Neural cell (in vitro differentiated cells): ENCODE measurements at regions not wholly inside any gene's neighbourhood (a gene's known extent, or its start where the extent isn't known, plus 50 kb on each side); places are given as distances from the start of the nearest gene placed in this dataset.

ENCODE experiments used
- H2AFZ ChIP-seq: fragments of 200-600, 300-800 bp; sonication (generic), shearing (Covaris generic); 2 replicates; pipeline ENCODE4 v1.6.0; 2014; ENCODE audit warnings: low read depth, mild to moderate bottlenecking, antibody characterized with exemption, low read length, moderate library complexity
- H3F3A ChIP-seq: fragments of 200-600 bp; shearing (Covaris generic); 2 replicates; pipeline ENCODE4 v1.6.1; 2016; ENCODE audit warnings: mild to moderate bottlenecking, moderate library complexity, mixed read lengths, antibody characterized with exemption, low read length; ENCODE audit not compliant: insufficient read depth, poor library complexity, severe bottlenecking
- H3K27ac ChIP-seq: fragments of 200-600, 300-800 bp; sonication (generic), shearing (Covaris generic); 2 replicates; pipeline ENCODE4 v1.5.1; 2014; ENCODE audit warnings: mild to moderate bottlenecking, low read length, moderate library complexity
- H3K27me3 ChIP-seq: fragments of 300-800, 200-600 bp; sonication (generic), shearing (Covaris generic); 2 replicates; pipeline ENCODE4 v1.6.0; 2014; ENCODE audit warnings: mild to moderate bottlenecking, low read depth, low read length, moderate library complexity; ENCODE audit not compliant: insufficient read depth
- H3K36me3 ChIP-seq: fragments of 300-800, 200-600 bp; sonication (generic), shearing (Covaris generic); 2 replicates; pipeline ENCODE4 v1.5.1; 2014; ENCODE audit warnings: mild to moderate bottlenecking, antibody characterized with exemption, low read length, moderate library complexity; ENCODE audit not compliant: insufficient read depth
- H3K4me2 ChIP-seq: fragments of 300-800, 200-600 bp; sonication (generic), shearing (Covaris generic); 2 replicates; pipeline ENCODE4 v1.6.0; 2014; ENCODE audit warnings: mild to moderate bottlenecking, low read length
- H3K4me3 ChIP-seq: fragments of 300-800, 200-600 bp; sonication (generic), shearing (Covaris generic); 2 replicates; pipeline ENCODE4 v1.5.1; 2014; ENCODE audit warnings: mild to moderate bottlenecking, low read length, moderate library complexity
- H3K79me2 ChIP-seq: fragments of 200-600 bp; shearing (Covaris generic); replicated peaks from 2 replicates; pipeline ENCODE4 v1.6.0; 2014; ENCODE audit warnings: mild to moderate bottlenecking, low read length, moderate library complexity; ENCODE audit not compliant: insufficient read depth
- H3K9ac ChIP-seq: fragments of 300-800, 200-600 bp; sonication (generic), shearing (Covaris generic); 2 replicates; pipeline ENCODE4 v1.6.1; 2016; ENCODE audit warnings: mild to moderate bottlenecking, low read length, mixed read lengths
- H3K9me2 ChIP-seq: fragments of 200-600 bp; shearing (Covaris generic); 2 replicates; pipeline ENCODE4 v1.6.1; 2016; ENCODE audit warnings: mild to moderate bottlenecking, low read length, mixed read lengths; ENCODE audit not compliant: insufficient read depth
- H3K9me3 ChIP-seq: fragments of 200-600, 300-800 bp; sonication (generic), shearing (Covaris generic); 2 replicates; pipeline ENCODE4 v1.6.1; 2016; ENCODE audit warnings: mild to moderate bottlenecking, mixed run types, low read length, moderate library complexity, mixed read lengths
- H4K20me1 ChIP-seq: fragments of 200-600 bp; shearing (Covaris generic); 2 replicates; pipeline ENCODE4 v1.6.1; 2016; ENCODE audit warnings: mild to moderate bottlenecking, mixed run types; ENCODE audit not compliant: insufficient read depth
- EP300 ChIP-seq: fragments of 450-650 bp; conservative IDR thresholded peaks from 2 replicates; pipeline ENCODE4 v1.6.1; 2014; ENCODE audit warnings: antibody characterized with exemption, mild to moderate bottlenecking, moderate library complexity; ENCODE audit not compliant: poor library complexity, severe bottlenecking
- EZH2 ChIP-seq: fragments of 200-600, 300-800 bp; shearing (Covaris generic), sonication (generic); IDR thresholded peaks from 2 replicates; pipeline ENCODE4 v1.6.1; 2014; ENCODE audit warnings: antibody characterized with exemption, low read length, borderline replicate concordance, mild to moderate bottlenecking; ENCODE audit not compliant: insufficient read depth, poor library complexity, severe bottlenecking
- MXI1 ChIP-seq: fragments of 450-650 bp; conservative IDR thresholded peaks from 2 replicates; pipeline ENCODE4 v1.6.1; 2014; ENCODE audit warnings: antibody characterized with exemption, mild to moderate bottlenecking; ENCODE audit not compliant: poor library complexity, severe bottlenecking
- POLR2AphosphoS5 ChIP-seq: IDR thresholded peaks from 2 replicates; pipeline ENCODE4 v1.6.1; 2012
- RAD21 ChIP-seq: fragments of 450-650 bp; conservative IDR thresholded peaks from 2 replicates; pipeline ENCODE4 v1.6.1; 2014; ENCODE audit warnings: antibody characterized with exemption, mild to moderate bottlenecking, moderate library complexity
- SMC3 ChIP-seq: fragments of 450-650 bp; conservative IDR thresholded peaks from 2 replicates; pipeline ENCODE4 v1.6.1; 2014; ENCODE audit warnings: antibody characterized with exemption, mild to moderate bottlenecking, moderate library complexity; ENCODE audit not compliant: poor library complexity
- TAF1 ChIP-seq: IDR thresholded peaks from 2 replicates; pipeline ENCODE4 v1.6.1; 2012; ENCODE audit warnings: low read depth
- TF ChIP-seq, protein P1 (sequence below): fragments of 450-650 bp; IDR thresholded peaks from 2 replicates; pipeline ENCODE4 v1.5.1; 2014; ENCODE audit warnings: antibody characterized with exemption, mild to moderate bottlenecking, moderate library complexity; ENCODE audit not compliant: poor library complexity, severe bottlenecking
- TF ChIP-seq, protein P2 (sequence below): IDR thresholded peaks from 2 replicates; pipeline ENCODE4 v1.6.1; 2012; ENCODE audit warnings: borderline replicate concordance

DNA sequence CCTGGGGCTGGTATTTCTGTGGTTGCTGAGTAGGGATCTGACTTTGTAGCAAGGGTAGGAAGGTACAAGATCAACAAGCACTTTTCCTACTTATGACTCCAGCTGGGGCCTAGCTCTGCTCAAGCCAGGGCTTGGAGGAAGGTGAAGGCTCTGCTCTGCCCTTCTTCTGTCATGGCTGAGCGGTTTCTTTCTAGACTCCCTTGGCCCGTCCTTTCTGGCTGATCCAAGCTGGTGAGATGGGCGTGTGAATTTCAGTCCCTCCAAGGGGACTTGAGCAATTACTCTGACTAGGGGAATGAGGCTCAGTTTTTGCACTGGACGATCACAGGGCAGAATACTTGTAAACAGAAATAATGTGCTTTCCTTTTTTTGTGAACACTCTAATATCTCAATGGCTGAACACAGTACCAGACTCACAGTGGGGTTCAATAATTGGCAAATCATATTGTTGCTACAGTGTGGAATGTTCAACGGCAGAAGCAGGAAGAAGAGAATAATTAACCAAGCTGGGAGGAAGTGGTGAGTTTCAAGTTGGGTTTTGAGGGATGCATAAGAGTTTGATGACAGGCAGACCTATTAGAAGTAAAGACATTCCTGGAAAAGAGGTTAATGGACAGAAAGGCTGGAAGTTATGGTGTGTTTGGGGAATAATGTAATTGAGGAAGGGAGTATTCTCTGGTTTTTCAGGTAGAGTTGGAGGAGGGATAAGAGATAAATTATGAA is 507.6 kb downstream of the MIAT start:
- H2AFZ ChIP-seq: no peak overlapping the region
- TF ChIP-seq, protein P1, sequence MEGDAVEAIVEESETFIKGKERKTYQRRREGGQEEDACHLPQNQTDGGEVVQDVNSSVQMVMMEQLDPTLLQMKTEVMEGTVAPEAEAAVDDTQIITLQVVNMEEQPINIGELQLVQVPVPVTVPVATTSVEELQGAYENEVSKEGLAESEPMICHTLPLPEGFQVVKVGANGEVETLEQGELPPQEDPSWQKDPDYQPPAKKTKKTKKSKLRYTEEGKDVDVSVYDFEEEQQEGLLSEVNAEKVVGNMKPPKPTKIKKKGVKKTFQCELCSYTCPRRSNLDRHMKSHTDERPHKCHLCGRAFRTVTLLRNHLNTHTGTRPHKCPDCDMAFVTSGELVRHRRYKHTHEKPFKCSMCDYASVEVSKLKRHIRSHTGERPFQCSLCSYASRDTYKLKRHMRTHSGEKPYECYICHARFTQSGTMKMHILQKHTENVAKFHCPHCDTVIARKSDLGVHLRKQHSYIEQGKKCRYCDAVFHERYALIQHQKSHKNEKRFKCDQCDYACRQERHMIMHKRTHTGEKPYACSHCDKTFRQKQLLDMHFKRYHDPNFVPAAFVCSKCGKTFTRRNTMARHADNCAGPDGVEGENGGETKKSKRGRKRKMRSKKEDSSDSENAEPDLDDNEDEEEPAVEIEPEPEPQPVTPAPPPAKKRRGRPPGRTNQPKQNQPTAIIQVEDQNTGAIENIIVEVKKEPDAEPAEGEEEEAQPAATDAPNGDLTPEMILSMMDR: no peak
- TF ChIP-seq, protein P2, sequence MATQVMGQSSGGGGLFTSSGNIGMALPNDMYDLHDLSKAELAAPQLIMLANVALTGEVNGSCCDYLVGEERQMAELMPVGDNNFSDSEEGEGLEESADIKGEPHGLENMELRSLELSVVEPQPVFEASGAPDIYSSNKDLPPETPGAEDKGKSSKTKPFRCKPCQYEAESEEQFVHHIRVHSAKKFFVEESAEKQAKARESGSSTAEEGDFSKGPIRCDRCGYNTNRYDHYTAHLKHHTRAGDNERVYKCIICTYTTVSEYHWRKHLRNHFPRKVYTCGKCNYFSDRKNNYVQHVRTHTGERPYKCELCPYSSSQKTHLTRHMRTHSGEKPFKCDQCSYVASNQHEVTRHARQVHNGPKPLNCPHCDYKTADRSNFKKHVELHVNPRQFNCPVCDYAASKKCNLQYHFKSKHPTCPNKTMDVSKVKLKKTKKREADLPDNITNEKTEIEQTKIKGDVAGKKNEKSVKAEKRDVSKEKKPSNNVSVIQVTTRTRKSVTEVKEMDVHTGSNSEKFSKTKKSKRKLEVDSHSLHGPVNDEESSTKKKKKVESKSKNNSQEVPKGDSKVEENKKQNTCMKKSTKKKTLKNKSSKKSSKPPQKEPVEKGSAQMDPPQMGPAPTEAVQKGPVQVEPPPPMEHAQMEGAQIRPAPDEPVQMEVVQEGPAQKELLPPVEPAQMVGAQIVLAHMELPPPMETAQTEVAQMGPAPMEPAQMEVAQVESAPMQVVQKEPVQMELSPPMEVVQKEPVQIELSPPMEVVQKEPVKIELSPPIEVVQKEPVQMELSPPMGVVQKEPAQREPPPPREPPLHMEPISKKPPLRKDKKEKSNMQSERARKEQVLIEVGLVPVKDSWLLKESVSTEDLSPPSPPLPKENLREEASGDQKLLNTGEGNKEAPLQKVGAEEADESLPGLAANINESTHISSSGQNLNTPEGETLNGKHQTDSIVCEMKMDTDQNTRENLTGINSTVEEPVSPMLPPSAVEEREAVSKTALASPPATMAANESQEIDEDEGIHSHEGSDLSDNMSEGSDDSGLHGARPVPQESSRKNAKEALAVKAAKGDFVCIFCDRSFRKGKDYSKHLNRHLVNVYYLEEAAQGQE: no peak
- TF ChIP-seq MXI1 (no peak), POLR2AphosphoS5 (no peak), TAF1 (no peak), EP300 (no peak), EZH2 (no peak), SMC3 (no peak), RAD21 (no peak)
- no peaks in the 10 kb centered on the region for H4K20me1 ChIP-seq
- no peaks in the 10 kb centered on the region for H3K79me2 ChIP-seq
- no peaks in the 10 kb centered on the region for H3K27me3 ChIP-seq
- H3K9ac ChIP-seq: no peak overlapping the region
- no peak overlapping the region for H3K27ac ChIP-seq
- no peak overlapping the region for H3K4me3 ChIP-seq
- H3F3A ChIP-seq: no peaks in the 10 kb centered on the region
- no peaks in the 10 kb centered on the region for H3K9me3 ChIP-seq
- H3K4me2 ChIP-seq: no peak overlapping the region
- no peaks in the 10 kb centered on the region for H3K36me3 ChIP-seq
- no peaks in the 10 kb centered on the region for H3K9me2 ChIP-seq

DNA sequence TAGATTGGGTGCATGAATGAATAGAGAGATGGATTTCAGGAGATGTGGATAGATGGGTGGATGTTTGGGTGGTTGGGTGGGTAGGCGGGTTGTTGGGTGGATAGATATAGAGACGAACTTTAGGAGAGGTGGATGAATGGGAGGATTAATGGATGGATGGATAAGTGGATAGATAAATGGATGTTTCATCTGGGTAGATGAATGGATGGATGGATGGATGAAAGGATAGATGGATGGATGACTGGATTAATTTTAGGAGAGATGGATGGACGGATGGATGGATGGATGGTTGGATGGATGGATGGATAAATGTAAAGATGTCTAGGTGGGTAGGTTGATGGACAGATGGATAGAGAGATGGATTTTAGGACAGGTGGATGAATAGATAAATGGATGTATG is 511.3 kb downstream of the MIAT start:
- no peaks in the 10 kb centered on the region for H3K27me3 ChIP-seq
- no peaks in the 10 kb centered on the region for H3K9me2 ChIP-seq
- H3K36me3 ChIP-seq: no peaks in the 10 kb centered on the region
- no peak overlapping the region for H3K4me3 ChIP-seq
- H2AFZ ChIP-seq: no peak overlapping the region
- no peaks in the 10 kb centered on the region for H3K79me2 ChIP-seq
- H3K9me3 ChIP-seq: no peaks in the 10 kb centered on the region
- no peak overlapping the region for H3K9ac ChIP-seq
- no peak for TF ChIP-seq EZH2
- no peak for TF ChIP-seq EP300
- no peak for TF ChIP-seq POLR2AphosphoS5
- TF ChIP-seq TAF1: no peak
- TF ChIP-seq, protein P1: no peak
- TF ChIP-seq, protein P2: no peak
- TF ChIP-seq SMC3: no peak
- TF ChIP-seq RAD21: no peak
- TF ChIP-seq MXI1: no peak
- no peaks in the 10 kb centered on the region for H4K20me1 ChIP-seq
- no peak overlapping the region for H3K4me2 ChIP-seq
- no peak overlapping the region for H3K27ac ChIP-seq
- H3F3A ChIP-seq: no peaks in the 10 kb centered on the region
